Eye (tissue), 1 donor: ENCODE measurements at regions not wholly inside any gene's neighbourhood (a gene's known extent, or its start where the extent isn't known, plus 50 kb on each side); places are given as distances from the start of the nearest gene placed in this dataset.
A peak's percentile ranks its signal among the peaks of the same experiment; 100 is the strongest.
"Not testable (repeated sequence)": the region's sequence is repeated elsewhere in the genome, so short reads cannot be mapped to it uniquely, and the experiment has no call there.

ENCODE experiments used
- DNase-seq: peaks from one replicate; pipeline ENCODE4 v3.0.0-alpha.2; 2015

GRCh38 chr22:48431536-48432315, 1395.9 kb downstream of the BRD1 start:
- no peak for DNase-seq

- no peak for DNase-seq
These were observed 1396.7 kb downstream of the BRD1 start for GRCh38 chr22:48431014-48431413.

- no peak for DNase-seq
These were observed 1398.1 kb downstream of the BRD1 start for GRCh38 chr22:48429446-48430020.

- no peak for DNase-seq
These were observed 1398.9 kb downstream of the BRD1 start for GRCh38 chr22:48428631-48429371.

GRCh38 chr22:48427731-48428211, 1399.9 kb downstream of the BRD1 start:
- no peak for DNase-seq

GRCh38 chr22:48426466-48427380, 1401.0 kb downstream of the BRD1 start:
- DNase-seq, result peak; percentile 30

GRCh38 chr22:48425641-48426040, 1402.0 kb downstream of the BRD1 start:
- no peak for DNase-seq

- no peak for DNase-seq
These were observed 1402.6 kb downstream of the BRD1 start for GRCh38 chr22:48425091-48425506.

GRCh38 chr22:48424661-48425060, 1403.0 kb downstream of the BRD1 start:
- DNase-seq, result no peak

GRCh38 chr22:48424201-48424627, 1403.5 kb downstream of the BRD1 start:
- no peak for DNase-seq

GRCh38 chr22:48423481-48423911, 1404.2 kb downstream of the BRD1 start:
- peak; percentile 22 for DNase-seq

GRCh38 chr22:48422900-48423480, 1404.7 kb downstream of the BRD1 start:
- DNase-seq, result no peak

GRCh38 chr22:48418831-48419230, 1408.8 kb downstream of the BRD1 start:
- no peak for DNase-seq

- DNase-seq, result no peak
These were observed 1410.2 kb downstream of the BRD1 start for GRCh38 chr22:48417225-48418070.

- no peak for DNase-seq
These were observed 1411.1 kb downstream of the BRD1 start for GRCh38 chr22:48416396-48417224.

- no peak for DNase-seq
These were observed 1412.2 kb downstream of the BRD1 start for GRCh38 chr22:48415520-48415919.

GRCh38 chr22:48414651-48415050, 1413.0 kb downstream of the BRD1 start:
- no peak for DNase-seq

GRCh38 chr22:48412931-48413330, 1414.7 kb downstream of the BRD1 start:
- not testable (repeated sequence) for DNase-seq

GRCh38 chr22:48410536-48410935, 1417.1 kb downstream of the BRD1 start:
- DNase-seq, result no peak
